GM21786 (cell line): ENCODE measurements at regions not wholly inside any gene's neighbourhood (a gene's known extent, or its start where the extent isn't known, plus 50 kb on each side); places are given as distances from the start of the nearest gene placed in this dataset.

ENCODE experiments used
- ATAC-seq: cut with Tn5 transposase; IDR thresholded peaks from one replicate; pipeline ENCODE4 v1.9.1; 2021; ENCODE audit not compliant: unreplicated experiment

GRCh38 chr9:71213633-71214032, 92.2 kb upstream of the TRPM3 start:
- ATAC-seq, result no peak

- ATAC-seq, result no peak
Observed at GRCh38 chr9:71210326-71210725, 88.9 kb upstream of the TRPM3 start.

GRCh38 chr9:71209890-71210289, 88.5 kb upstream of the TRPM3 start:
- ATAC-seq, result no peak

GRCh38 chr9:71202931-71203330, 81.5 kb upstream of the TRPM3 start:
- no peak for ATAC-seq

- ATAC-seq, result no peak
Observed at GRCh38 chr9:71191708-71192107, 70.3 kb upstream of the TRPM3 start.

GRCh38 chr9:71183251-71183650, 61.8 kb upstream of the TRPM3 start:
- ATAC-seq, result no peak

- ATAC-seq, result no peak
Observed at GRCh38 chr9:71179183-71179582, 57.8 kb upstream of the TRPM3 start.

- no peak for ATAC-seq
Observed at GRCh38 chr9:71177901-71178300, 56.5 kb upstream of the TRPM3 start.

GRCh38 chr9:71171517-71171916, 50.1 kb upstream of the TRPM3 start:
- no peak for ATAC-seq
